ENCODE measurements at regions not wholly inside any gene's neighbourhood (a gene's known extent, or its start where the extent isn't known, plus 50 kb on each side); places are given as distances from the start of the nearest gene placed in this dataset.

GRCh38 chr10:60465801-60466200, 76.1 kb upstream of the ANK3 start:
- TF ChIP-seq CTCF (IDR thresholded peaks at IDR 0.05; ENCODE audit: extremely low read depth, insufficient read depth, missing control alignments), result no peak
- DNase-seq (ENCODE audit: low spot score), result no peak
- in situ Hi-C loops (cut with MboI; ENCODE audit: low pct_unique_long_range_greater_than_20kb, low sequenced_read_pairs, unreplicated experiment), result no loop called here

- TF ChIP-seq CTCF (IDR thresholded peaks at IDR 0.05; ENCODE audit: extremely low read depth, insufficient read depth, missing control alignments), result no peak
- in situ Hi-C loops (cut with MboI; ENCODE audit: low pct_unique_long_range_greater_than_20kb, low sequenced_read_pairs, unreplicated experiment), result no loop called here
- no peak for DNase-seq (ENCODE audit: low spot score)
Measured at GRCh38 chr10:60464659-60465058, 75.0 kb upstream of the ANK3 start.

- TF ChIP-seq CTCF (IDR thresholded peaks at IDR 0.05; ENCODE audit: extremely low read depth, insufficient read depth, missing control alignments), result no peak
- no peak for DNase-seq (ENCODE audit: low spot score)
- in situ Hi-C loops (cut with MboI; ENCODE audit: low pct_unique_long_range_greater_than_20kb, low sequenced_read_pairs, unreplicated experiment), result no loop called here
Measured at GRCh38 chr10:60463746-60464145, 74.1 kb upstream of the ANK3 start.

- DNase-seq (ENCODE audit: low spot score), result no peak
- no peak for TF ChIP-seq CTCF (IDR thresholded peaks at IDR 0.05; ENCODE audit: extremely low read depth, insufficient read depth, missing control alignments)
- in situ Hi-C loops (cut with MboI; ENCODE audit: low pct_unique_long_range_greater_than_20kb, low sequenced_read_pairs, unreplicated experiment), result no loop called here
Measured at GRCh38 chr10:60461688-60462087, 72.0 kb upstream of the ANK3 start.

DNA sequence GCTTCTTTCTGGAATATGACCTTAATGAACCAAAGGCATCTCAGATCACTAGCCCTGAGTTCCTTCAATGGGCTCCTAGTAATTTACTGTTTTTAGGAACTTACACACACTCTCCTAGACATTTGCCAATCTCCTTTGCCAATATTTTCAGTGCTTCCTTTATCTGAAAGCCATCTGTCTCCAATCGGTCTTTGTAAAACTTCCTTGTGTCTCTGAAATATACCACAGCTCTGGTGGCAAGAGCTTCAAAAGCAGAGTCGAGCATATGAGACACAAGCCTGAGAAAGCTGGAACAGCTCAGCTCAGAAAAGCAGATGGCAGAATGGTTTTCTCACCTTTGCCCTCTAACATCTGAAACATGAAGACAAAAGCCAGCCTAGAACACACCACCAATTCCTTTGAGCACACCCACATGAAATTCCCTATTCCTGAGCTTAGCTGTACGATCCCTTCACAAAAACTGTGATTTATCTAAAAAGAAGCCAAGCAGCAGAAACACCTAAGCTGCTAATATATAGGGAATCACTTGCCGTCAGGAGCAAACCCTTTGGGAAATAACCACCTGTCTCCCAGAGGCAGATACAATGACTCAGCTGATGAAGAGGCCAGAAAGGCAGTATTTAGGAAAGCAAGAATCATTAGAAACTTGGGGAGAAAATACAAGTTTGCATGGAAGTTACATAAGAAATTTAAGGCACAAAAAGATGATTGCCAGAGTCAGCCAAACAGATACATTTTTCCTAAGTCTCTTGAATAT, 70.2 kb upstream of the ANK3 start:
- in situ Hi-C loops (cut with MboI; ENCODE audit: low pct_unique_long_range_greater_than_20kb, low sequenced_read_pairs, unreplicated experiment), result no loop called here
- no peak for TF ChIP-seq CTCF (IDR thresholded peaks at IDR 0.05; ENCODE audit: extremely low read depth, insufficient read depth, missing control alignments)
- DNase-seq (ENCODE audit: low spot score), result no peak

- no peak for TF ChIP-seq CTCF (IDR thresholded peaks at IDR 0.05; ENCODE audit: extremely low read depth, insufficient read depth, missing control alignments)
- no peak for DNase-seq (ENCODE audit: low spot score)
- in situ Hi-C loops (cut with MboI; ENCODE audit: low pct_unique_long_range_greater_than_20kb, low sequenced_read_pairs, unreplicated experiment), result no loop called here
Measured at GRCh38 chr10:60456053-60456452, 66.4 kb upstream of the ANK3 start.

All from GM13977 (cell line).